ENCODE measurements at regions not wholly inside any gene's neighbourhood (a gene's known extent, or its start where the extent isn't known, plus 50 kb on each side); places are given as distances from the start of the nearest gene placed in this dataset.
"Not testable (repeated sequence)": the region's sequence is repeated elsewhere in the genome, so short reads cannot be mapped to it uniquely, and the experiment has no call there.

GRCh38 chr12:125346362-125346761, 281.1 kb downstream of the AACS start:
- Histone ChIP-seq H3K27ac (ENCODE audit: low read length) (no peak overlapping the region), H3K36me3 (ENCODE audit: insufficient read depth, low read length) (peaks cover 7% of the 10 kb centered on the region), H3F3A (ENCODE audit: insufficient read depth, low read length, poor library complexity, severe bottlenecking) (no peaks in the 10 kb centered on the region), H3K4me2 (ENCODE audit: low read length) (no peak overlapping the region), H3K79me2 (replicated peaks; ENCODE audit: insufficient read depth, low read length) (no peaks in the 10 kb centered on the region), H4K20me1 (ENCODE audit: insufficient read depth) (no peaks in the 10 kb centered on the region), H3K9ac (ENCODE audit: low read length) (no peak overlapping the region), H2AFZ (ENCODE audit: low read depth, low read length) (no peak overlapping the region), H3K9me2 (ENCODE audit: insufficient read depth, low read length) (no peaks in the 10 kb centered on the region), H3K27me3 (ENCODE audit: insufficient read depth, low read depth, low read length) (no peaks in the 10 kb centered on the region), H3K9me3 (ENCODE audit: low read length) (no peaks in the 10 kb centered on the region), H3K4me3 (ENCODE audit: low read length) (no peak overlapping the region)
- TF ChIP-seq EP300 (conservative IDR thresholded peaks at IDR 0.05; ENCODE audit: poor library complexity, severe bottlenecking): no peak
- no peak for TF ChIP-seq EZH2 (IDR thresholded peaks at IDR 0.05; ENCODE audit: borderline replicate concordance, insufficient read depth, low read length, poor library complexity, severe bottlenecking)
- no peak for TF ChIP-seq MXI1 (conservative IDR thresholded peaks at IDR 0.05; ENCODE audit: poor library complexity, severe bottlenecking)
- peak; percentile 67 for TF ChIP-seq RAD21 (conservative IDR thresholded peaks at IDR 0.05)
- no peak for TF ChIP-seq REST (IDR thresholded peaks at IDR 0.05; ENCODE audit: borderline replicate concordance)
- TF ChIP-seq SMC3 (conservative IDR thresholded peaks at IDR 0.05; ENCODE audit: poor library complexity): peak; percentile 64
- no peak for TF ChIP-seq TAF1 (IDR thresholded peaks at IDR 0.05; ENCODE audit: low read depth)
- TF ChIP-seq POLR2AphosphoS5 (IDR thresholded peaks at IDR 0.05): no peak
- TF ChIP-seq, protein P1, sequence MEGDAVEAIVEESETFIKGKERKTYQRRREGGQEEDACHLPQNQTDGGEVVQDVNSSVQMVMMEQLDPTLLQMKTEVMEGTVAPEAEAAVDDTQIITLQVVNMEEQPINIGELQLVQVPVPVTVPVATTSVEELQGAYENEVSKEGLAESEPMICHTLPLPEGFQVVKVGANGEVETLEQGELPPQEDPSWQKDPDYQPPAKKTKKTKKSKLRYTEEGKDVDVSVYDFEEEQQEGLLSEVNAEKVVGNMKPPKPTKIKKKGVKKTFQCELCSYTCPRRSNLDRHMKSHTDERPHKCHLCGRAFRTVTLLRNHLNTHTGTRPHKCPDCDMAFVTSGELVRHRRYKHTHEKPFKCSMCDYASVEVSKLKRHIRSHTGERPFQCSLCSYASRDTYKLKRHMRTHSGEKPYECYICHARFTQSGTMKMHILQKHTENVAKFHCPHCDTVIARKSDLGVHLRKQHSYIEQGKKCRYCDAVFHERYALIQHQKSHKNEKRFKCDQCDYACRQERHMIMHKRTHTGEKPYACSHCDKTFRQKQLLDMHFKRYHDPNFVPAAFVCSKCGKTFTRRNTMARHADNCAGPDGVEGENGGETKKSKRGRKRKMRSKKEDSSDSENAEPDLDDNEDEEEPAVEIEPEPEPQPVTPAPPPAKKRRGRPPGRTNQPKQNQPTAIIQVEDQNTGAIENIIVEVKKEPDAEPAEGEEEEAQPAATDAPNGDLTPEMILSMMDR (IDR thresholded peaks at IDR 0.05; ENCODE audit: poor library complexity, severe bottlenecking): peak; percentile 63

- TF ChIP-seq REST (IDR thresholded peaks at IDR 0.05; ENCODE audit: borderline replicate concordance): no peak
- Histone ChIP-seq H3K27ac (ENCODE audit: low read length) (no peak overlapping the region), H3K27me3 (ENCODE audit: insufficient read depth, low read depth, low read length) (no peaks in the 10 kb centered on the region), H3F3A (ENCODE audit: insufficient read depth, low read length, poor library complexity, severe bottlenecking) (no peaks in the 10 kb centered on the region), H3K4me2 (ENCODE audit: low read length) (no peak overlapping the region), H3K9me2 (ENCODE audit: insufficient read depth, low read length) (no peaks in the 10 kb centered on the region), H3K36me3 (ENCODE audit: insufficient read depth, low read length) (peaks cover 7% of the 10 kb centered on the region), H2AFZ (ENCODE audit: low read depth, low read length) (no peak overlapping the region), H3K9me3 (ENCODE audit: low read length) (no peaks in the 10 kb centered on the region), H3K9ac (ENCODE audit: low read length) (no peak overlapping the region), H4K20me1 (ENCODE audit: insufficient read depth) (no peaks in the 10 kb centered on the region), H3K4me3 (ENCODE audit: low read length) (no peak overlapping the region), H3K79me2 (replicated peaks; ENCODE audit: insufficient read depth, low read length) (no peaks in the 10 kb centered on the region)
Observed at GRCh38 chr12:125351788-125352187, 286.6 kb downstream of the AACS start.

DNA sequence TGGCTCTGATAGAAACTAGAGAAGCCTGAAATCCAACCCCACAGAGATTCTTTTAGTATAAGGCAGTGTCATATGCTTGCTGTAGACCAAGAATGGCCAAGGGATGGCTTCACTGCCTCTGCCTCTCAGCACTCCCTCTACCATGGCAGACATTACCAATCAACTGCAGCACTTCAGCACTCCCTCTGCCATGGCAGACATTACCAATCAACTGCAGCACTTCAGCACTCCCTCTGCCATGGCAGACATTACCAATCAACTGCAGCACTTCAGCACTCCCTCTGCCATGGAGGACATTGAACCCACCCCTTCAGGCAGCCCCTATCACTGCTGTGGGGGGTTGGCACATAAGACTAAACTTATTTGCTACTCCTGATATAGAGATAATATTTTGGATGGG, 287.8 kb downstream of the AACS start:
- H3K27me3 ChIP-seq (ENCODE audit: insufficient read depth, low read depth, low read length); H3F3A ChIP-seq (ENCODE audit: insufficient read depth, low read length, poor library complexity, severe bottlenecking); H3K9ac ChIP-seq (ENCODE audit: low read length); H3K9me3 ChIP-seq (ENCODE audit: low read length); H3K79me2 ChIP-seq (replicated peaks; ENCODE audit: insufficient read depth, low read length); H4K20me1 ChIP-seq (ENCODE audit: insufficient read depth); H3K36me3 ChIP-seq (ENCODE audit: insufficient read depth, low read length); H3K4me3 ChIP-seq (ENCODE audit: low read length); H2AFZ ChIP-seq (ENCODE audit: low read depth, low read length); H3K27ac ChIP-seq (ENCODE audit: low read length); H3K9me2 ChIP-seq (ENCODE audit: insufficient read depth, low read length); H3K4me2 ChIP-seq (ENCODE audit: low read length): not testable (repeated sequence)
